B cell (primary cell): ENCODE measurements at regions not wholly inside any gene's neighbourhood (a gene's known extent, or its start where the extent isn't known, plus 50 kb on each side); places are given as distances from the start of the nearest gene placed in this dataset.

ENCODE experiments used
- ATAC-seq: fragments of 200-7000 bp; cut with Tn5 transposase; one replicate; pipeline ENCODE4 v1.10.0; 2021; ENCODE audit warnings: low read depth, mild to moderate bottlenecking, moderate number of reproducible peaks, moderate library complexity
- CTCF ChIA-PET: fragments of 350-600 bp; sonication (Branson Sonifier 250); formaldehyde crosslinking; loops from one replicate; lab custom pipeline; 2021; ENCODE audit warnings: antibody characterized with exemption, inconsistent platforms; lab: Charles Lee
- POLR2A ChIA-PET: fragments of 350-600 bp; sonication (Branson Sonifier 250); formaldehyde crosslinking; loops from one replicate; lab custom pipeline; 2021; ENCODE audit warnings: antibody characterized with exemption; lab: Charles Lee
- DNase-seq: peaks from one replicate; pipeline ENCODE4 v3.0.0; 2013
- H2AFZ ChIP-seq: 2 replicates; pipeline ENCODE4 v1.6.1; 2012; ENCODE audit warnings: mild to moderate bottlenecking, low read depth, low read length; ENCODE audit not compliant: insufficient read depth, poor library complexity, severe bottlenecking
- H3K27ac ChIP-seq, 2 donors: 1 replicate in 1 of 2; 2 replicates in 1 of 2; pipeline ENCODE4 v1.5.1; 2012 to 2013; ENCODE audit warnings: low read length in 2 of 2, mild to moderate bottlenecking in 2 of 2, moderate library complexity in 1 of 2
- H3K27me3 ChIP-seq, 4 experiments: fragments of 200-600 bp in 1 of 4; sonication (generic) in 1 of 4; replicated peaks in 1 of 4; 1 replicate in 2 of 4; 2 replicates in 2 of 4; pipeline versions ENCODE4 v1.6.1 to v1.7.0; 2013 to 2016; ENCODE audit warnings: low read length in 3 of 4, mild to moderate bottlenecking in 2 of 4, mixed read lengths in 1 of 4, moderate library complexity in 1 of 4; ENCODE audit not compliant: insufficient read depth in 4 of 4, control insufficient read depth in 3 of 4; ENCODE audit errors: control extremely low read depth in 1 of 4
- H3K36me3 ChIP-seq, 2 experiments: replicated peaks in 1 of 2; 1 replicate in 1 of 2; 2 replicates in 1 of 2; pipeline versions ENCODE4 v1.6.1 to v1.7.1; 2013; ENCODE audit warnings: low read length in 1 of 2; ENCODE audit not compliant: insufficient read depth in 2 of 2, control insufficient read depth in 1 of 2; ENCODE audit errors: control extremely low read depth in 1 of 2, extremely low read depth in 1 of 2
- H3K4me1 ChIP-seq, 2 donors: fragments of 200-600 bp in 1 of 2; sonication (generic) in 1 of 2; 1 replicate in 1 of 2; 2 replicates in 1 of 2; pipeline versions ENCODE4 v1.5.1 to v1.6.1; 2013 to 2017; ENCODE audit warnings: low read length in 2 of 2; ENCODE audit not compliant: control insufficient read depth in 2 of 2, insufficient read depth in 2 of 2
- H3K4me2 ChIP-seq: replicated peaks from 2 replicates; pipeline ENCODE3; 2012; ENCODE audit warnings: mild to moderate bottlenecking, low read depth, low read length; ENCODE audit not compliant: poor library complexity, severe bottlenecking
- H3K4me3 ChIP-seq, 5 experiments: fragments of 200-600 bp in 1 of 5; sonication (generic) in 1 of 5; 1 replicate in 3 of 5; 2 replicates in 2 of 5; pipeline versions ENCODE4 v1.5.1 to v1.7.0; 2011 to 2016; ENCODE audit warnings: low read length in 4 of 5, mild to moderate bottlenecking in 4 of 5, low read depth in 2 of 5, control low read depth in 1 of 5, moderate library complexity in 1 of 5; ENCODE audit not compliant: insufficient read depth in 1 of 5; ENCODE audit errors: control extremely low read depth in 1 of 5, extremely low read depth in 1 of 5
- H3K79me2 ChIP-seq: fragments of 200-600 bp; sonication (generic); one replicate; pipeline ENCODE4 v1.6.0; 2016; ENCODE audit warnings: low read length; ENCODE audit not compliant: control insufficient read depth, insufficient read depth
- H3K9ac ChIP-seq: fragments of 200-600 bp; sonication (generic); 2 replicates; pipeline ENCODE4 v1.6.1; 2017; ENCODE audit warnings: mild to moderate bottlenecking, low read length, moderate library complexity
- H3K9me3 ChIP-seq, 3 donors: one replicate each; pipeline versions ENCODE4 v1.6.1 to v1.7.1; 2013; ENCODE audit warnings: low read length in 2 of 3; ENCODE audit not compliant: control insufficient read depth in 2 of 3, insufficient read depth in 1 of 3; ENCODE audit errors: control extremely low read depth in 1 of 3
- H4K20me1 ChIP-seq: 2 replicates; pipeline ENCODE4 v1.6.0; 2012; ENCODE audit warnings: mild to moderate bottlenecking, low read length; ENCODE audit not compliant: insufficient read depth, control insufficient read depth, poor library complexity, severe bottlenecking
- H3K27ac Mint-ChIP-seq: one replicate; pipeline ENCODE4 v1.8.0; 2021; ENCODE audit warnings: mixed read lengths
- H3K27me3 Mint-ChIP-seq: one replicate; pipeline ENCODE4 v1.8.0; 2021; ENCODE audit warnings: mixed read lengths
- H3K4me1 Mint-ChIP-seq: one replicate; pipeline ENCODE4 v1.8.0; 2021; ENCODE audit warnings: mixed read lengths
- H3K4me3 Mint-ChIP-seq: one replicate; pipeline ENCODE4 v1.8.0; 2021; ENCODE audit warnings: mixed read lengths
- H3K9me3 Mint-ChIP-seq: one replicate; pipeline ENCODE4 v1.8.0; 2022; ENCODE audit warnings: mixed read lengths; ENCODE audit not compliant: insufficient read depth
- CTCF ChIP-seq: fragments of 200-600 bp; IDR thresholded peaks from one replicate; pipeline ENCODE4 v1.8.0; 2022; ENCODE audit warnings: antibody characterized with exemption, mild to moderate bottlenecking
- EZH2 ChIP-seq: IDR thresholded peaks from 2 replicates; pipeline ENCODE4 v1.6.1; 2012; ENCODE audit warnings: borderline replicate concordance, low read depth, mild to moderate bottlenecking, moderate library complexity, low read length; ENCODE audit not compliant: insufficient read depth, poor library complexity, severe bottlenecking
- WGBS: methylation state at CpG from one replicate; pipeline ENCODE4 v1.1.5; 2013; ENCODE audit warnings: missing lambda C conversion rate; ENCODE audit not compliant: insufficient coverage; 5-methylcytosine and 5-hydroxymethylcytosine counted together
- intact Hi-C: fragments of 100-400 bp; cut with micrococcal nuclease; formaldehyde crosslinking; loops from one replicate; pipeline ENCODE4 v1.10.0; 2022

GRCh38 chr14:98698341-98698740 lies 573.7 kb downstream of the BCL11B start:
- WGBS, result 100% methylated on average over 1 of the region's 3 CpGs
- POLR2A ChIA-PET, result no interaction called here

GRCh38 chr14:98700748-98701147 lies 571.2 kb downstream of the BCL11B start:
- Histone ChIP-seq H4K20me1 (no peaks in the 10 kb centered on the region), H3K4me3 (no peak overlapping the region), H3K9ac (no peak overlapping the region), H3K9me3 (peaks cover 0 to 16% (median 0%) of the 10 kb centered on the region in 3 donors), H2AFZ (no peak overlapping the region), H3K79me2 (no peaks in the 10 kb centered on the region), H3K27me3 (no peaks in the 10 kb centered on the region), H3K4me1 (no peaks in the 10 kb centered on the region), H3K27ac (no peak overlapping the region), H3K36me3 (no peaks in the 10 kb centered on the region), H3K4me2 (no peak overlapping the region)
- TF ChIP-seq EZH2 (no peak), CTCF (no peak)
- Mint-ChIP-seq H3K27ac (no peak overlapping the region), H3K27me3 (no peaks in the 10 kb centered on the region), H3K4me3 (no peak overlapping the region), H3K9me3 (peaks cover 16% of the 10 kb centered on the region), H3K4me1 (no peaks in the 10 kb centered on the region)
- DNase-seq (no peak), ATAC-seq (no peak)
- WGBS, result no CpG with 5 or more reads among the region's 3 CpGs
- intact Hi-C loops, result no loop called here
- POLR2A ChIA-PET, result no interaction called here
- CTCF ChIA-PET, result no interaction called here

More at GRCh38 chr14:98698341-98698740, 573.7 kb downstream of the BCL11B start:
- no peak for DNase-seq
- CTCF ChIA-PET, result no interaction called here
- H3K79me2 ChIP-seq, result no peaks in the 10 kb centered on the region
- H3K36me3 ChIP-seq, result no peaks in the 10 kb centered on the region
- H3K9ac ChIP-seq, result no peak overlapping the region
- no peak overlapping the region for H3K4me2 ChIP-seq
- peaks cover 0 to 16% (median 0%) of the 10 kb centered on the region in 3 donors for H3K9me3 ChIP-seq
- H3K27me3 Mint-ChIP-seq, result no peaks in the 10 kb centered on the region
- H3K27ac Mint-ChIP-seq, result no peak overlapping the region
- H3K27me3 ChIP-seq, result no peaks in the 10 kb centered on the region
- intact Hi-C loops, result no loop called here
- no peak overlapping the region for H3K27ac ChIP-seq
- H3K4me1 Mint-ChIP-seq, result no peaks in the 10 kb centered on the region
- no peak for TF ChIP-seq CTCF
- no peak overlapping the region for H2AFZ ChIP-seq
- no peak for ATAC-seq
- H3K4me3 Mint-ChIP-seq, result no peak overlapping the region
- H3K4me3 ChIP-seq, result no peak overlapping the region
- peaks cover 18% of the 10 kb centered on the region for H3K9me3 Mint-ChIP-seq
- no peaks in the 10 kb centered on the region for H3K4me1 ChIP-seq
- H4K20me1 ChIP-seq, result no peaks in the 10 kb centered on the region
